Loucy (cell line): ENCODE measurements at regions not wholly inside any gene's neighbourhood (a gene's known extent, or its start where the extent isn't known, plus 50 kb on each side); places are given as distances from the start of the nearest gene placed in this dataset.

Experiments used
- H2AFZ ChIP-seq: fragments of 200-600 bp; sonication (generic); 2 replicates; pipeline ENCODE4 v1.6.0; 2016; ENCODE audit warnings: antibody characterized with exemption, mild to moderate bottlenecking, low read length, moderate library complexity
- H3F3A ChIP-seq: fragments of 200-600 bp; 2 replicates; pipeline ENCODE4 v1.6.0; 2016; ENCODE audit warnings: antibody characterized with exemption, low read depth, mild to moderate bottlenecking
- H3K27me3 ChIP-seq: fragments of 200-600 bp; sonication (generic); 2 replicates; pipeline ENCODE4 v1.6.1; 2014; ENCODE audit warnings: low read length, mild to moderate bottlenecking; ENCODE audit not compliant: insufficient read depth, poor library complexity, severe bottlenecking
- H3K36me3 ChIP-seq: fragments of 200-600 bp; sonication (generic); 2 replicates; pipeline ENCODE4 v1.6.1; 2016; ENCODE audit warnings: low read length; ENCODE audit not compliant: insufficient read depth
- H3K4me1 ChIP-seq: fragments of 200-600 bp; sonication (generic); 2 replicates; pipeline ENCODE4 v1.5.1; 2014; ENCODE audit warnings: low read length, mild to moderate bottlenecking; ENCODE audit not compliant: insufficient read depth, poor library complexity, severe bottlenecking
- H3K4me2 ChIP-seq: fragments of 200-600 bp; sonication (generic); 2 replicates; pipeline ENCODE4 v1.6.0; 2014; ENCODE audit warnings: antibody characterized with exemption, low read length, low read depth, mild to moderate bottlenecking; ENCODE audit not compliant: poor library complexity, severe bottlenecking
- H3K4me3 ChIP-seq: fragments of 200-600 bp; sonication (generic); 2 replicates; pipeline ENCODE4 v1.5.1; 2014; ENCODE audit warnings: low read length, mild to moderate bottlenecking, mixed read lengths; ENCODE audit not compliant: poor library complexity, severe bottlenecking
- H3K79me2 ChIP-seq: fragments of 200-600 bp; sonication (generic); 2 replicates; pipeline ENCODE4 v1.6.1; 2014; ENCODE audit warnings: low read length; ENCODE audit not compliant: insufficient read depth
- H3K9ac ChIP-seq: fragments of 200-600 bp; sonication (generic); 2 replicates; pipeline ENCODE4 v1.6.0; 2014; ENCODE audit warnings: mild to moderate bottlenecking, low read depth, low read length, moderate library complexity; ENCODE audit not compliant: poor library complexity, severe bottlenecking
- H3K9me2 ChIP-seq: fragments of 200-600 bp; sonication (generic); replicated peaks from 2 replicates; pipeline ENCODE4 v1.6.1; 2016; ENCODE audit warnings: low read depth, low read length, mixed read lengths
- H3K9me3 ChIP-seq: fragments of 200-600 bp; sonication (generic); 2 replicates; pipeline ENCODE4 v1.6.1; 2014; ENCODE audit warnings: mild to moderate bottlenecking, antibody characterized with exemption, low read length, low read depth; ENCODE audit not compliant: insufficient read depth
- H4K20me1 ChIP-seq: fragments of 200-600 bp; sonication (generic); 2 replicates; pipeline ENCODE4 v1.6.0; 2014; ENCODE audit warnings: antibody characterized with exemption, low read length, mild to moderate bottlenecking; ENCODE audit not compliant: insufficient read depth, poor library complexity, severe bottlenecking
- CTCF ChIP-seq: fragments of 200-600 bp; sonication (generic); conservative IDR thresholded peaks from 2 replicates; pipeline ENCODE4 v1.5.1; 2014; ENCODE audit warnings: mild to moderate bottlenecking, antibody characterized with exemption, low read length
- EZH2phosphoT487 ChIP-seq: fragments of 200-600 bp; IDR thresholded peaks from 2 replicates; pipeline ENCODE4 v1.6.1; 2018; ENCODE audit warnings: antibody characterized with exemption, mild to moderate bottlenecking, moderate library complexity, borderline replicate concordance

GRCh38 chr6:147621263-147621662 is 112.8 kb downstream of the SAMD5 start:
- Histone ChIP-seq H3K9me2 (no peaks in the 10 kb centered on the region), H3K4me3 (no peak overlapping the region), H3F3A (no peaks in the 10 kb centered on the region), H3K79me2 (no peaks in the 10 kb centered on the region), H3K36me3 (no peaks in the 10 kb centered on the region), H3K9me3 (no peaks in the 10 kb centered on the region), H2AFZ (no peak overlapping the region), H4K20me1 (no peaks in the 10 kb centered on the region), H3K4me1 (peaks cover 6% of the 10 kb centered on the region), H3K4me2 (no peak overlapping the region), H3K27me3 (no peaks in the 10 kb centered on the region), H3K9ac (no peak overlapping the region)
- TF ChIP-seq CTCF: no peak
- TF ChIP-seq EZH2phosphoT487: no peak

DNA sequence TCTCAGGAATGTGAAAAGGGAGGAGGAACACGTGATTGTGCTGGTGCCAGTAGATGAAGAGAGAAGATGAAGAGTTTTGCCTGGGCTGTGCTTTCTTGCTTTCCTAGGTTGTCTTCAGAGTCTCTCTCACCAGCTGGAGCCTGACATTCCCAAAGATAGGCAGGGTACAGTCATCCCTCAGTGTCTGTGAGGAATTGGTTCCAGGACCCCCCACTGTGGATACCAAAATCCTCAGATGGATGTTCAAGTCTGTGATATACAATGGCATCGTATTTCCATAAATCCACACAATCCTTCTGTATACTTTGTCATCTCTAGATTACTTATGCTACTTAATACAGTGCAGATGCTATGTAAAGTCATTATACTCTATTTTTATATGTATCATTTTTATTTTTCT is 113.5 kb downstream of the SAMD5 start:
- Histone ChIP-seq H3K9ac (no peak overlapping the region), H3K9me3 (no peaks in the 10 kb centered on the region), H3K9me2 (no peaks in the 10 kb centered on the region), H3K27me3 (no peaks in the 10 kb centered on the region), H3K4me1 (peaks cover 6% of the 10 kb centered on the region), H2AFZ (no peak overlapping the region), H3K36me3 (no peaks in the 10 kb centered on the region), H3K4me3 (no peak overlapping the region), H3F3A (no peaks in the 10 kb centered on the region), H4K20me1 (no peaks in the 10 kb centered on the region), H3K79me2 (no peaks in the 10 kb centered on the region), H3K4me2 (no peak overlapping the region)
- TF ChIP-seq CTCF (no peak), EZH2phosphoT487 (no peak)

- H3K9me3 ChIP-seq: no peaks in the 10 kb centered on the region
- no peaks in the 10 kb centered on the region for H3K36me3 ChIP-seq
- H3K4me3 ChIP-seq: no peak overlapping the region
- no peaks in the 10 kb centered on the region for H3F3A ChIP-seq
- H4K20me1 ChIP-seq: no peaks in the 10 kb centered on the region
- no peak overlapping the region for H2AFZ ChIP-seq
- H3K4me1 ChIP-seq: peaks cover 6% of the 10 kb centered on the region
- no peaks in the 10 kb centered on the region for H3K27me3 ChIP-seq
- no peak overlapping the region for H3K4me2 ChIP-seq
- TF ChIP-seq EZH2phosphoT487 (no peak), CTCF (no peak)
- no peak overlapping the region for H3K9ac ChIP-seq
- H3K79me2 ChIP-seq: no peaks in the 10 kb centered on the region
- H3K9me2 ChIP-seq: no peaks in the 10 kb centered on the region
Observed at GRCh38 chr6:147624946-147625515, 116.5 kb downstream of the SAMD5 start.
